Fibroblast of upper back skin (primary cell): ENCODE measurements at regions not wholly inside any gene's neighbourhood (a gene's known extent, or its start where the extent isn't known, plus 50 kb on each side); places are given as distances from the start of the nearest gene placed in this dataset.

ENCODE experiments used
- DNase-seq: peaks from one replicate; pipeline ENCODE4 v3.0.0-alpha.2; 2013

DNA sequence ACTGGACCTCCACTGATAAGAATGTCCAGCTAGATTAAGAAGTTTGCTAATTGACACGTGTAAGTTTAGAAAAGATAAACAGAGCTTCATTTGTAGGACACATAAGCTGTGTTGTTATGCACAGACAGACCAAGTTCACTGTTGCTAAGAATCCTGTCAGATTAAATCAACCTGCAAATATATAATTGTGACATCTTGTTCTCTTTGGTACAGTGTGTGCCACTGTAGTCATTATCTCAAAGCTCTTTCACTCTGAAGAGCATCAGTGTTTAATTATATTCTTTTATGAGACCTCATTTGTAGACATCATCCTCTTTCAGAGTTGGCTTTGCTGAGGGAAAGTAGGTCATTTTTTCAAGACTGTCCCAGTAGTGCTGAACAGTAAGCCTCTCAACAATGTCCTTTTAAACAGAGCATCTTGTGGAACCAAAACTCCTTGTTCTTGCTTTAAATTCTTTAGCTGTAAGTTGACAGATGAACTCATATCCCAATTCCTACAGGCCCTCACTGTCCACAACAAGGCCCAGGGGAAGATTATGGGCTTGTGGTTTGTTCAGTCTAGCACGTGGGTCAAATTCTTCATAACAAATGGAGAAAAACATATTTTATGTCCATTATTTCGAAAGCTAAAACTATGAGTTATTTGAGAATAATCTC lies 252.4 kb downstream of the HDGFL1 start:
- DNase-seq: peak; percentile 92

DNA sequence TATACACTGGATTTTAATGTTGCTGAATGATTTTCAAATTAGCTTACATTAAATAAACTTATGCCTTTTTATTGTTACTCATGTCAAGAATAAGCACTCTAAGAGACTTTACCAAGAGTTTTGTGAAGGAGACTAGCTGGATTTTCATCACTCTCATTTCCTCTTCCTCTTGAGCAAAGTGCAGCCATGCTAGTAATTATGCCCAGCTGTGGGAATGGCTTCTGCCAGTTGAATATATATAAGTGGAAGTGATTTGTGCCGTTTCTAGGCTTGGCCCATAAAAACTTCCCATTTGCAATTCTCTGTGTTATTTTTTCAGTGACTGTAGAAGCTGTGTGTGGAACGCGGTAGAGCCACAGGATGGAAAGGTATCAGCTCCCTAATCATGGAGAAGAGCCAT lies 255.8 kb downstream of the HDGFL1 start:
- DNase-seq: no peak

DNA sequence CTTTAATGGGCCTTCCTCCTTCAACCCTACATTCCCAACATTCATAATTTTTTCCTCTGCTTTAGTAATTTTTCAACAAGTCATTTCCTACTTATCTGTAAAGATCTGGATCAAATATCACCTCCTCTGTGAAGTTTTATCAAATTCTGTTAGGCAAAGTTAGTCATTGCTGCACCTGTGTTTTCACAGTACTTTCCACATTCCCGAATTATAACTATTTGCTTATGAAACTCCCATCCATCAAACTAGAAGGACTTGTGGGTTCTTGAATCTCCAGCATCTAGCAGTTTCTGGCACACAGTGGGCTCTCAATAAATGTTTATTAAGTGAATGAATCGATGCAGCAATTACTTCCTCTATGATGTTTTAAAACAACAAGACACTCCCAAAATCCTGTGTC lies 257.6 kb downstream of the HDGFL1 start:
- peak; percentile 79 for DNase-seq

DNA sequence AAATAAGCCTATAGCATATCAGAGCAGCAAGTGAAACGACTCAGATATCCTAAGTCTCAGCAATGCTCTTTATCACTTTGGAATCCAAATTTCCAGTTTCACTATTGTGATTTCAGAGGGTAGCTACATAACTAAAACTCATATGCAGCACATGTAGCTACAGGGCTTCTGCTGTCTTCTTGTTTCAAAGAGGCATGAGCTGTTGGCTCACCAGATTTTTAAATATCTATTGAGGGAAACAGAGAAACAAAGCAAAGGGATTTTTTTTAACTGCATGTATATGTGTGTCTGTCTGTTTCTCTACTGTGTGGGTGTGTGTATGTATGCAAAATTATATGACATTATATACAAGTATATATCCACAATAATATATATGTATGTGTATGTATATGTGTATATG lies 258.4 kb downstream of the HDGFL1 start:
- DNase-seq: peak; percentile 53

DNA sequence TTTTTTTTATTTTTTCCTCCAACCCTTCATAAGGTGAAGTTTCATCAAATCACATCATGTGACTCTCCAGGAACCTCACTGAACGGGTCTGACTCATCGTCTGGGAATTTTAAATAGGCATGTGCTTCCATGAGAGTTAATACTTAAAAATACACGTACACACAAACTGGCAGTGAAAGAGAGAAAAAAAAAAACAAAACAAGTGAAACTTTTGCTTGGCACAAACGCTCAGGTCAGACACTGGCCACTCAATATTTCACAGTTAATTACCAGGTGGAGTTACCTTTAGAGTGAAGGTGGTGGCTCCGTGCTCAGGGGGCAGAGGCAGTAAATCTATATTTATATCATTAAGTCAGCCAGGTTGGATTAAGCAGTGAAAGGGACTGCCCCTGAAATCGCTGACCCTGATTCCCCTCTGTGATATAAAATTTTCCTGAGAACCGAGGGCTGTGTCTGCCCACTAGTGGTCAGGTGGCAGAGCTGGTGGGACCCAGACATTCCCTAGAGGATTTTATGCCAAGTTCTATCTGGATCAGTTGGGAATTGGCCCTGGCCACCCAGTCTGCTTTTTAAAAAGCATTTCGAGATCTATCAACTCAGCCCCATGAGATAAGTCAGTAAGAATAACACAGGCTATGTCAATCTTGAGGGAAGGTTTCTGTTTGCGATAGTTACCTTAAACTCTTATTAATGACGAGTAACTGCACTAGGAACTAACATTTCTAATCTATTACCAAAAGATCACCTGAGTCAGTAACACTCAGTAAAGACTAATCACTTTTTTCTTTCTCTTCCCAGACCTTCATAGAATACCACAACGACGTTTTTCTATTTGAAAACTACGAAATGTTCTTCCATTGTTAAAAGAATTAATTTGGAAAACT lies 259.1 kb downstream of the HDGFL1 start:
- peak; percentile 99 for DNase-seq

DNA sequence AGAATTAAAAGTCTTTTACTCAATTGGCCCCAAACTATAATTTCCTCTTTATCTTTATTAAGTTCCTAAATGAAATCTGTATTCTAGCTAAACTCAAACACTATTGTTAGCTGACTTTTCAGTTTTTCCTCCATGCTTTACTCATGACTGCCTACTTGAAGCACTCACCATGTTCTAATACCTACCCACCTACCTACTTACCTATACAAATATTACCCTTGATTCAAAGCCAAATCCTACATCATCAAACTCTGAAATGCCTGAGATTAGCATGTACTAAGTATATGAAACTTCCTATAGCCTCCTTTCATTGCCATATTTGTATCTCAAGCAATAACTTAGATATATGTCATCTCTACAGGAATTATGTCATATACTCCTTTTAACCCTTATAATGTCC lies 259.7 kb downstream of the HDGFL1 start:
- DNase-seq: no peak

DNA sequence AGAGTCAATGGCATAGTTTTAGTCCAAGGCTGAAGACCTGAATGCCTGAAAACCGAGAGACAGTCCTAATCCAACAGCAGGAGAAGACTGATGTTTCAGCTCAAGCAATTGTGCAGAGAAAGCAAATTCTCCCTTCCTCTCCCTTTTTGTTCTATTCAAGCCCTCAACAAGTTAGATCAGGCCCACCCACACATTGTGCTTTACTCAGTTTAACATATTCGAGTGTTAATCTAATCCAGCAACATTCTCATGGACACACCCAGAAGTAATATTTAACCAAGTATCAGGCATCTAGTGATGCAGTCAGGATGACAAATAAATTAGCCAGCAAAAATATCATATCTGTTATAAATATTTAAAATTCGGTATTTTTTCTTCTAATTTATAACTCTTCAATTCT lies 261.1 kb downstream of the HDGFL1 start:
- no peak for DNase-seq

DNA sequence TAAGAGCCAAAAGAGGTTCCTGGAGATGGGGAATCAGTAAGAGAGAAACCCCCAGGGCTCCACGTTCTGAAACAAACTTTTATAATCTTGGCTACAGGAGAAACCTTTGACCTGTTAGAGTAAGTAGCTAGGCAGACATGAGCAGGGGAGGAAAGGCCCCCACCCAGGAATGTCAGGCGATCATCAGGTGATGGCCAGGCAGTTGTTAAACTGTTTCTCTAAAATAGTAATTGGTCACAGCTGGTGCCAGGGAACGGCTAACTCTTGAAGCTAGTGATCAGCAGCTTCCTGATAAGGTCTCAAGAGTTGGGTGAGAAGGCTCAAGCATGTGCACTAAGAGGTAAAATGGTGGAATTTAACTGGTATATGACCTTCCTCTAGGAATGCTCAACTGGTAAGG lies 263.8 kb downstream of the HDGFL1 start:
- no peak for DNase-seq

DNA sequence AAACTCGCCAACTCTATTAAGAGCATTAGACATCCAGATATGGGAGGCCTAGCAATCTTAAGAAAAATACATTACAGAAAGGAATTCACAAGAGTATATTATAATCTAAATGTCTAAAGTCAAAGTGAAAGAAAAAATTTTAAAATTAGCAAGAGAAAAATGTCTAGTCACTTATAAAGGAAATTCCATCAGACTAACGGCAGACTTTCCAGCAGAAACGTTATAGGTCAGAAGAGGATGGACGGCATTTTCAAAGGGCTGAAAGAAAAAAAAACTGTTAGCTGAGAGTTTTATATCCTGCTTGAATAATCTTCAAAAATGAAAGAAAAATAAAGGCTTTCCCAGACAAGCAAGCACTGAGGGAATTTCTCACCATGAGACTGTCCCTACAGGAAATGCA lies 269.0 kb downstream of the HDGFL1 start:
- no peak for DNase-seq

DNA sequence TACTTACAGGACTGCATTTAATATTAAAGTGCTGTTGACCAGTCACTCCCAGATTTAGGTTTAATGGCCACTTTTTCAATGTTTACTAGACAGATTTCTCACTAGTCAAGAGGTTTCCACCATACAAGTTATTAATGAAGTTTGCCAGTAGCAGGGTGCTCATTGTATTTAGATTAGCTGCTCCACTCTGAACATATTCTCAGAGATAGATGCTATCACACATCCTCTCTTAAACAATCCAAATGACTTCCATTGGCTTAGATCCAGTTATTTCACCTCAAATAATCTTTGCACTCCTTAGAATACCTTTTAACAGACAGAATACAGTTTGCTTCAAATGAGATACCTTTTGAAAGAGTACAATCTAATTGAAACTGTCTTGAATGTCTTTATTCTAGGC lies 276.1 kb downstream of the HDGFL1 start:
- DNase-seq: no peak

DNA sequence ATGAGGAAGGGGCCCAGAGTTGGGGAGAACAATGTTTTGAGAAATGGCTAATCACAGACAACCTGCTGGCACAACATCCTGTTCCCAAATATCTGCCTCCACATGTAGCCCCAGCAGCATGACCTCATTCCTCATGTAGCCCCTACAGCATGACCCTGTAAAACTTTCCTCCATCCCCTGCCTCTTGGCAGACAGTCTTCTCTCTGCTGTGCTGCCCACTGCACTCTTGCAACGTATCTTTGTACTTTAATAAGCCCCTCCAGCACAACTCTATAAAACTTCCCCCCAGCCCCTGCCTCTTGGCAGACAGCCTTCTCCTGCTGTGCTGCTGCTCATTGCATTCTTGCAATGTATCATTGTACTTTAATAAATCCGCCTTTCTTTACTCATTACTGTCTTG lies 278.8 kb downstream of the HDGFL1 start:
- DNase-seq: no peak

DNA sequence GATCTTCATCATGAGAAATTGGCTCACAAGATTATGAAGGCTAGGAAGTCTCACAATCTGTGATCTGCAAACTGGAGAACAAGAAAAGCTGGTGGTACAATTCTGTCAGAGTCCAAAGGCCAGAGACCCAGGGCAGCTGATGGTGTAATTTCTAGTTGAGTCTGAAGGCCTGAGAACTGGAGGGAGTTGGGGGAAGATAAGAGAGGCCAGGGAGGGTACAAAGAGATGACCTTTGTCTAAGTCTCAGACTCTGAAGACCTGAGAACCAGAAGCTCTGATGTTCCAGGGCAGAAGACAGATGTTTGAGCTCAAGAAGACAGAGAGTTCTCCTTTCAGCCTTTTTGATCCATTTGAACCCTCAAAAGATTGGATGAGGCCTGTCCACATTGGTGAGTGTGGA lies 280.6 kb downstream of the HDGFL1 start:
- DNase-seq: no peak

DNA sequence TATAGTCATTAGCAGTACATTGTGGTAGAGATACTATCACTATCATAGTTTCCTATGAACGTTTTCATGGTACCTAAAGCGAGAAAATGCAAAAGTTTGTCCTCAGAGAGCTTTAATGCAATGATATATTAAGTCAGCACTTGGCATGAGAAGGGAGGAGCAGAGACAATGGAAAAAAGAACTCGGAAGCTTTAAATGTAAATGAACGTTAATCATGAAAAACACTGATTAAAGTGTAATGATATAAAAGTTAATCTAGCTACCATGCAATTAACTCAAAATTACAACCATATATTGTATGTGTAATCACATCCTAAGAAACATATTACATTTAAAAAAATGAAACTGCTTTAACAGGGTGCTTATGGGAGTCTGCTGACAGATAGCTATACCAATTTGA lies 282.7 kb downstream of the HDGFL1 start:
- no peak for DNase-seq

DNA sequence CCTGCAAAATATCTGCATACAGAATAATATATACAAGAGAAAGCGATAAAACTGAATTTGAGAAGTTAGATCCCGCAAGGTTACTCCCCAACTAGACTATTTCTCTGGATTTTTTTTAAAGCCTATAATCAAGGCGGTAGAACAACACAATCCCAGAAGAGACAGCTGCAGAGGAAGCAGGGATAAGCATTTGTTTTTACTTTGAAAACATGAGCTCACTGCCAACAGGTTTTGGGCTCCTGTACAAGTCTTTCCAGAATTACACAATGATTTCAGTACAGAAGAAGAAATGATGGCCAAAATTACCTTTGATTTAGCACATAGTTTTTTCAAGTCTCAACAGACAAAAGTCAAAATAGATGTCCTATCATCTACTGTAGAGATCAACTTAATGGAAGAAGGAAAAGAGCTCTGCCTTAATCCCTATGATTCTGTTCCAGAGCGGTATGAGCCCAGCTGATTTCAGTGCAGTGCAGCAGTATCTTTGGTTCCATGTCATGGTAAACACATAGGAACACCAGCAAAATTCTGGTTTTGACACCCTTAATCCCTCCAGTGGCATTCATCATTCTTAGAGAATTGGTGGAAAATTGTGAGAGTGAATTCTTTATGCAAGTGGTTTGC lies 304.3 kb downstream of the HDGFL1 start:
- peak; percentile 77 for DNase-seq

DNA sequence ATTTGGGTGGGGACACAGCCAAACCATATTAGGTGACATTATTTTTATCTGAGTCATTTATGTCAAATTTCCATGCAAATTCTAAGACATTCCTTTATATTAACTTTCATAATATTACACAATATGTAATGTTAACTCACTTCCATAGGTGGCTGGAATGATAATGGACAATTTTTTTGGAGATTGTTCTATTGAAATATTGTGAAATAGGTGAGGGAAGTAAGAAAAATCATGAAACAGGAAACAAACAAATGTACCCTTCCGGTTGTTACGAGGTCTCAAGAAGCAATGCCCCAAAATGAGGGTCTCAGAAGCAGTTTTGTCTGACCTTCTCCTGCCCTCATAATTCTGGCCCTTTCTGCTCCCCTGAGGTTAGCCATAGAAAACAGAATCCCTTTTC lies 306.5 kb downstream of the HDGFL1 start:
- no peak for DNase-seq

DNA sequence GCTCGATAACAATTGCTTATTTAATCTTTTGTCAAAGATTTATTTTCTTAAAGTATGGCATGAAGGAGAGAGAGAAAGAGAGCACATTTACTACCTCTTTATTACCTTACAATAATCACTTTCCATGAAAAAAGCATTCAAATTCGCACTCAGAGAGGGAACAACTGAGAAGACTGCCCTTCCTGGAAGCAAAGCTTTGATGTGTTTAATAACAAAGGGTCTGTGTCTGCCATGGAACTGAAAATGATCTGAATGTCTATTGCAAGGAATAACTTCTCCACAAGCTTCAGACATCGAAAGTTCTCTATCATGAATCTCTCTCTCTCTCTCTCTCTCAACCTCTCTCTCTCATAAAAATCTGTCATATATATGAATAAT lies 308.9 kb downstream of the HDGFL1 start:
- no peak for DNase-seq

DNA sequence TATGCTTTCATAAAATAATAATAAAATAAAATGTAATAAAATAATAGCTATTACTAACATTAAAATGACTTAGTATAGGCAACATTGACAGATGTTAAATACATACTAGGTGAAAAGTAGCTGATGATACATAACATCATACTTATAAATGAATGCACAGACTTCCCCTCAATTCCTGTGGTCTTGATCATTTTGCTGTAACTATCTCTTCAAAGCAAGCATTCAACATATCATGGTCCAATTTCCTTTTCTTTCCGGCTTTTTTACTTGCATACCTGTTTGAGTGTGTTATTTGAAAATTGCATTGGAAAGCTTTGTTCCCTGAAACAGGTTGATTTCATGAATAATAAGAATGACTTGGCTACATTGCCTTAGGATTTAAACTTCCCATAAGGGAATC lies 309.3 kb downstream of the HDGFL1 start:
- DNase-seq: peak; percentile 67

DNA sequence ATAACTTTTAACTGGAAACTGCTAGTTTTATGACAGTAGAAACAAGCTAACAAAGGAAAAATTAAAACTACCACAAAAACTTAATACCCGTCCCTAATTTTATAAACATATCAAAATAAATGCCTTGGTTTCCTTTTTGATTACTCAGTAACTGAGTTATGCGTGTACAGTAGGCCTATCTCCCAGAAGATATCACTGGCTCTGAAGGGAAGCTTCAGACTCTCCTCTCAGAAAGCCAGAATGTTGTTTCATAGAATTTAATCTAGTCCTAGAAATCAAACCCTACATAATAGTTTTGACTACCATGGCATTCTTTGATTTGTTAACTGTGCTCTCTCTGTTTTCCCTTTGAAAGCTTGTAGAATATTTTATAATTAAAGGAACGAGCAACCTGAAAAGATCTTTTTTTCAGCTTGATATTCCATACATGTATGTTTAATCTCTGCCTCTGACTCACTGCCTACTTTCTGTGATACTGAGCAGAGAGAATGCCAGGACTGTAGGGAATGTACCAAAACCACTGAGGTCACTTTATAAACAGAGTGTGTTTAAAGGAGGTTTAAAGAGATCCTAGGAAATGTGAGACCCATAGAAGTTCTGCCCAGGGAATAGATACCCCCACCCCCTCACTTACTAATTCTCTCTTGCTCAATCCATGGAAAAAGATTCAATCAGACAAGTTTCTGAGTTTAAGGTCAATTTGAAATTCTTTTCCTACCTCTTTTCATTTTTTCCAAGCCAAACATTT lies 311.5 kb downstream of the HDGFL1 start:
- DNase-seq: peak; percentile 99

DNA sequence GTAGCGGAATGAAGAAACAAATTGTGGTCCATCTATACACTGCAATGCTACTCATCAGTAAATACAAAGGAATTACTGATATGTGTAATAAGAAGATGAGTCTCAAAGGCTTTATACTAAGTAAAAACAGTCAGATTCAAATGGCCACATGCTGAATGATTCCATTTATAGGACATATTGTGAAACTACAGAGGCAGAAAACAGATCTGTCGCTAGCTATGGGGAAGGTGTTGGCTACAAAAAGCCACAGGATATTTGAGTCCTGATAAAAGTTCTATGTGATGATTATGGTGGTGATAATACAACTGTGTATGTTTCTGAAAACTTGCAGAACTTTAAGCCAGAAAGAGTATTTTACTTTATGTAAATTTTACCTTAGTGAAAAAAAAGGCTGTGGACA lies 313.2 kb downstream of the HDGFL1 start:
- peak; percentile 31 for DNase-seq

DNA sequence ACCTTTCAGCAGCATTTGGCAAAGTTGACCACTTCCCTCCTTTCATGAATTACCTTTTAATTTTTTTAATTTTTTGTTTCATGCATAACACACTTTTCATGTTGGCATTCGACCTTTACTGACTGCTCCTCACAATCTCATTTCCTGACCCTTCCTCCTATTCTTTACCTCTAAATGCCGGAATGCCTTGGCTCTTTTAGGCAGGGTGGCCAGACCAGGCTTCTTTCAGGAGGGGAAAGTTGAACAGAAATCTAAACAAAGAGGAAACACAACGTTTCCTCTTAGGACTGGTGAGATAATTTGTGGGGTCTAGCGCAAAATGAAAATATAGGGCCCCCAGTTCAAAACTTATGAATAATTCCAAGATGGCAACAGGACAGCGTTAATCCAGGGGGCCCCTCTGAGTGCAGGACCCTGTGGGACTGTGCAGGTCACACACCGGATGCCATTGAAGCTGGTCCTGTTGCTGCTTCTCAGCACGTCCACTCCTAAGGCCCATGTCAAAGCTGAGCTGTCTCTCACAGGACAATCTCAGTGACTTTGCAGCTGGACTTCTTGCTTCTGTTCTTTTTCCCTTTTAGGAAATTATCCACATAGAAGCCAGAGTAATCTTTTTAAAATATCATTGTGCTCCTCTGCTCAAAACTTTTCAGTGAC lies 313.8 kb downstream of the HDGFL1 start:
- no peak for DNase-seq

DNA sequence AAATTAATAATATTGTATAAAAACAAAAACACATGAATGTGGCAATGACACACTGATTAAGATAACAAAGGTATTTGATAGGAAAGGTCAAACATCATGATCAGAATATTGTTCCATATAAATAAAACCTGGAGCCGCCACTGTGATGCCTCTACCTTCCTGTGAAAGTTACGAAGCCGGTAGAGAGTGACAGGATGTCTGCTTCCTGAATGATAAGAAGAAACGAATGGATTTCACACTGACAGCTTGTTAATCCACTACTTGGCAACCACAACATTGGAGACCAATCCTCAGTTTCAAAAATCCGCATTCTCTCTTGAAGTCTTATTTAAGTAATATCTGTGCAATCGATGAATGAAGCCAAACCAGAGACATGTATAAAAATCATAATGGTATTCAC lies 315.1 kb downstream of the HDGFL1 start:
- DNase-seq: no peak

DNA sequence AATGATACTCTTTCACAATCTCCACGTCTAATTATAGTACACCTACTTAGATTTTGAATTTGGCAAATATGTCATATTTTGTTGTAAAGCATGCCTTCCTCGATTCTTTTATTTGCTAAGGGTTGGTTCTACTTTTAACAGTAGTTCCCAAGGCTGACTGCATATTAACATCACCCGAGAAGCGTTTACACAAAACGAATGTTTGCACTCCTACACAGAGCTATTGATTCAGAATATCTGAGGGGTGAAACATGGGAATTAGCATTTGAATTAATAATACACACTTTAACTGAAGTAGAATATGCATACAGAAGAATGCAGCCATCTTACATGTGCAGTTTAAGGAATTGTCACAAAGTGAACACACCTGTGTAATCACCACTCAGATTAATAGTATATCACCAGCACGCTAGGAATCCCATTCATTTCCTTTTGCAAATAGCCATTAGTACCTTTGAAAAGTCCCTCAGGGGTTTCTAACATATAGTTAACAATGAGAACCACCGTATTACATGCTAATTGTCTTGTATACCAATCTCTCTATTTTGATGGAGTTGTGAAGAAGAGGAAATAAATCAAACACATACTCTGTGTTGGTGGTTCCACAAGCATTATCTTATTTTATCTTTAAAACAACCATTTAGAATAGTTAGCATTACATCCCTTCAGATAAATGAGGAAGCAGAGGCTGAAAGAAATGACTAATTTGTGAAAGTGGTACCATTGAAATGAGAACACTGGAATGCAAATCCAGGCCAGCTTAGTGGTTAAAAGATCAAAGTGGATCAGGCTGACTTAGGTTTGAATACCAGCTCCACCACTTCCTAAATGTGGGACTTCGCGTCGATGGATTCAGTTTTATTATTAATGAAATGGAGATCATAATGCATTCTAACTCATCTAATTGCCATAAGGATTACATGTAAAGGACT lies 317.6 kb downstream of the HDGFL1 start:
- DNase-seq: peak; percentile 82
